SKM-1 treated with dmso at 0.1 percent for 144 hours (cell line): ENCODE measurements at regions not wholly inside any gene's neighbourhood (a gene's known extent, or its start where the extent isn't known, plus 50 kb on each side); places are given as distances from the start of the nearest gene placed in this dataset.

Source experiments
- DNase-seq: peaks from one replicate; lab custom pipeline; 2025; ENCODE audit not compliant: unreplicated experiment; lab: John Stamatoyannopoulos, UW

DNA sequence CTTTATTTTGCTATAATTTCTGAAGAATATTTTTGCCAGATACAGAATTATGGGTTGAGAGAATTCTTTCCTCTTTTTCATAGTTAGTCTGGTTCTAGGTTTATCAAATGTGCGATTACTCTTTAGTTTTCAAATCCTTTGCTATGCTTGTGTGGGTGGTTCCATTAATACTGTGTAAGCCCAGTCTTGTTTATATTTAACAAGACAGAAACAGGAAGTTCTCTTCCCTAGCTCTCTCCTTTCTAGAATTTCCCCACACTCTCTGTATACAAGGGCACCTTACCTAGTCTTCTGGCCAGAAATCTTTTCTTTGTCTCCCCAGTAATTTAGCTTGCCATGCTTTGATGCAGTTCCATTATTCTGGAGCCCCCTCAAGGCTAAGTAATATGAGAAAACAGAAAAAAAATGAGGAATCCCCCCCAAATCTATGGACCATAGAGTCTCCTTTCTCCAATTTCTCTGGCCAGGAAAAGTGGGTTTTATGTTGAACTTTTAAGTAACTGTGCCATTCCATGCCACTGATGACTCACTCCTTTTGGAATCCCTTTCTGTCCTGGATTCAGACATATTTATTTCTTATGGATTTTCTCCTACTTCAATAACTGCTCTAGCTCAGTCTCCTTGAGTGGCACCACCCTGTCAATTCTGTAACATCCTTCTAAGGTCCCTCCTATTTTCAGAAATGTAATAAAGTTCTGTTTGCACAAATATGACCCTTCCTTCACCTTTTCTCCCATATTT lies 1714.1 kb downstream of the EFNA5 start:
- DNase-seq: no peak

DNA sequence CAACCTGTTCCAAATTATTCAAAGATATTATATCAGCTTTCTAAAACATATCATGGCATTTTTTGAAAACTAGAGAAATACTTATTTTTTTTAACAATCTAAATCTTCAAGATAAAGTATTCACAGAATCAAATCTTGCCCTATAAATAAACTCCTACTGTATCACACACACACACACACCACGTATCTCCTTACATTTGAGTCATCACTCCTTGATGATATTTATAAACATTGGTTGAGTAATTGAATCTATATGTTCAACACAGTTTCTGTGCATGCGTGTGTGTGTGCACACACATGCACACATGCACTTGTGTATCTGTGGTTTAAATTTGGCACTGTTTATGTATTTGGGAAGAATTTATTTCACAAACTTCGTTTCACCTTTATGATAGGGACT lies 1716.4 kb downstream of the EFNA5 start:
- no peak for DNase-seq

DNA sequence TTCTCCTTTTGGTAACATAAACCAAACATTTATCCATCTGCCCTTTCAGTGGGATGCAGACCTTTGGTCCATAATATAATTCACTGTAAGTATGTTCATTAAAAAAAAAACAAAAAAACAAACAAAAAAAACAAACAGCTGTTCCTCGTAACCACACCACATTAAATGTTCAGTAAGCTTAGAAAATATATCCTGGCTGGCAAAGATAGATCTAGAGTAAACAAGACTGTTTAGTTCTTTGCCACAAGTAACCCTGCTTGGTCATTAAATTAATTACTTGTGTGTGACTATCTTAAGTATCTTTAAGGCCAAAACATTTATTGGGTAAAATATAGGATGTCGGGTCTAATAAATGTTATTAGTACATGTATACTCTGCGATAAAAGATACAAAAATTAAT lies 1717.1 kb downstream of the EFNA5 start:
- no peak for DNase-seq

DNA sequence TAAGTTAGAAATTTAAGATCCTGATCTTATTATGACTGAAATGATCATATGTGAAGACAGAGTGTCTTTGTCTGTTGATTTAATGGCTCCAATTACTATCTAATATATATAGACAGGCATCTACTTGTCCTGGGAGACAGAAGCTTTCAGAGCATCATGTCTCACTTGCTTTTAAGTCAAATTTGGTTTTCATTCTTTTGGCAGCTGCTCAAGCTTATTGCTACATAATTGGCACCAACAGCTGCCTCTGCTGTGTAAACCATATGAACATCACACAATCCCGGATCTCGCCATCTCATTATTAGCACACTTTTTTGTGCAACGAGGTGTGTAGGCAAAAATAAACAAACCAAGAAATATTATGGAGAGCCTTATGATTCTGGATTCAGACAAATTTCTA lies 1717.9 kb downstream of the EFNA5 start:
- no peak for DNase-seq

DNA sequence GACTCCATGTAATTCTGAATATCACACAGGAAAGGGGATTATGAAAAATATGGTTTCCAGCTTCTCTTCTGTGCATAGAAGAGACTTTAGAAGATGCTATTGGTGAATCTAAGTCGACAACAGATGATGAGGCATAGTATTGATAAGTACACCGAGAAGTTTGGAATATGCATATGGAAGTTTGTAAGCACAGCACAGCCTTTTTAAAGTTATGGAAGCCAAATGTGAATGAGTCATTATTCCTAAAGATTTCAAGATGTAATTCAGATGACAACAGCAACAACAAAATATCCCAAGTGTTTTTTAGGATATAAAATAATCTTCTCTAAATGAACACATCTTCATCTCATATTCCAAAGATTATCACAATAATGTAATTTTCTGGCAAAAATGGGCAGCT lies 1723.3 kb downstream of the EFNA5 start:
- DNase-seq: no peak

DNA sequence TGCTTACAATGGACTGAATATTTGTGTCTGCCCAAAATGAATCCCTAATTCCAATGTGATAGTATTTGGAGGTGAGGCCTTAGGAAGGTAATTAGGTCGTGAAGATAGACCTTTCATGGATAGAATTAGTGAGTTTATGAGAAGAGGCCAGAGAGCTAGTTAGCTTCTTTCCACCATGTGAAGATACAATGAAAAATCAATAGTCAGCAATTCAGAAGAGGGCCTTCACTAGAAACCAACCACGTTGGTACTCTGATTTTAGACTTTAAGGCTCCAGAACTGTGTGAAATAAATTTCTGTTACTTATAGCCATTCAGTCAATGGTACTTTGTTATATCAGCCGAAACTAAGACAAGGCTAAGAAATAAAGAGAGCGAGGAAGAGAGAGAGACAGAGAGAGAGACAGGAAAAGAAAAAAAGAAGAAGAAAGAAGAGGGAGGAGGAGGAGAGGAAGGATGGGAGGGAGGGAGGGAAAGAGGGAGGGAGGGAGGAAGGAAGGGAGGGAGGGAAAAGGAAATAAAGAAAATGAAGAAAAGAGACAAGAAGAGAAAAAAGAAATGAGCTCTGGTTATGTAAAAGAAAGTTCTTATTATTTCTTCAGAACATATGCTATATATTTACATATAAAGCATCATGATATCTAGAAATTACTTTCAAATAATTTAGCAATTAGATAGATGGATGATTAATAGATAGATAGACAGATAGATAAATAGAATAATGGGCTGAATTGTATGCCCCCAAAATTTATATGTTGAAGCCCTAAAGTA lies 1725.3 kb downstream of the EFNA5 start:
- no peak for DNase-seq

DNA sequence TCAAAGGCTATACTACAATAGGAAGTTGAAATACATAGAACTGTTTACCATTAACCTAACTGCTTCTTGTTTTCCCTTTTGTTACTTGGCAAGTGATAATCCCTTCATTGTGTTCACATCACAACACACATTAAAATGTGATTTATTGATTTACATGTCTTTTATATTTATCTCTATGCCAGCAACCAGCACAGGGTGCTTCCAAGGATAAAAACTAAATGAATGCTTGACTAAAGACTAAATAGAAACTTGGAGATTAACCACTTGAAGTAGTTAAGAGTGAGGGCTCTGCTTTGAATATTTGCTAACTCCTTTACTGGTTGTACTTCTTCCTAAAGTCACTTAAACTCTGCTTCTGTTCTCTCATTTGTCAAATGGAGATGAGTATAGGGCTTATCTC lies 1730.6 kb downstream of the EFNA5 start:
- no peak for DNase-seq

DNA sequence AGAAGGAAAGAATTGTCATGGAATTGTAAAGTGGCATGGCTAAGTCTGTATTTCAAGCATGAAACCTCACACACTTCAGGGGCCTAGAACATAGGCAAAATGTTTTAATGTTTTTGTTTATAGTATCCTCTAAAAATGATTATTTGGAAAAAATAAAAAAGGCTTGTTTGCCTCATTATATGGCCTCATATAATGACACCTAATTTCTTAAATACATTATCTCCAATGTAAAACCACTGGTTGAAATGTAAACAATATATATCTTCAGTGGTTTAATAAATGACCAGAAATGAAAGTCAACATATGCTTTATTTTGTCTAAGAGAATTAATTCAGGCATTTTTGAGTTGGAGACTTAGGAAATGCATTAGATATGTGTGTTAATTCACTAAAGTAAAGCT lies 1736.6 kb downstream of the EFNA5 start:
- DNase-seq: no peak

DNA sequence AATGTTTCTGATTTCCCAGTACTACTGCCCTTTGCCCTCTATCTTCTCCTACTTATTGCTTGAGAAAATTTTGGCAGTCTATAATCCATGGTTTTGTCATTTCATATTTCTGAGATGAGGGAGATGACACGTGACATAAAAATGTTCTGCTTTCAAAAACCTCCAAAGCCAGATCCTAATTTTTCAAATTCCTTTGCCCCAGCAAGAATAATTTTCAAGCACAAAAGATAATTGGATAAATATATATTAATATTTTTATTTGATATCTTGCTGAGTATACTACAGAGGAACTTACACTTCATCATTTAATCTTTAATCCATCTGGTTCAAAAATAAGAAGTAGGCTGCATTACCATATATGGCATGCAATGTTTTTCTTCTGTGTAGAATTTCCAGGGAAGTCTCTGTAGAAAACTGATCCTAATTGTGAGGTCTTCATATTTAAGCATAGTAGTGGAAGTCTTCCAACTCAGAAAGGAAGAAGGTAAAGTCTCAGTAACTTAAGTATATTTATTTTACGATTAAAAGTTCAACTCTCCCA lies 1738.8 kb downstream of the EFNA5 start:
- no peak for DNase-seq

DNA sequence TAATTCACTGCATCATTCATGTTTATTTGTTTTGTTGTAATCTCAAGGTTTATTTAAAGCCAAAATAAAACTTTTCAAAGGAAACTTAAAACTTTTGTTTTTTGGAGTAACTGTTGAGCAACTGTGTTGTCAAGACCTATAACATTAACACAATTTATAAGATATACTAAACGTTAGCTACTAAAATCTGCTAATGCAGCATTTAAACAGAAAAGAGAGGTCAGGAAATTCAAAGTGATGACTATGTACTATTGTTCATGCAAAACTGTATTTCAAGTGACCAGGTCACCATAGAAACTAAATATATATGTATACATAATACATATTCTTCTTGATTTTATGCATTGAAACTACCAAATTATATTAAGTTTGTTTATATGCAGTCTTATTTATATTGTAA lies 1740.9 kb downstream of the EFNA5 start:
- no peak for DNase-seq

DNA sequence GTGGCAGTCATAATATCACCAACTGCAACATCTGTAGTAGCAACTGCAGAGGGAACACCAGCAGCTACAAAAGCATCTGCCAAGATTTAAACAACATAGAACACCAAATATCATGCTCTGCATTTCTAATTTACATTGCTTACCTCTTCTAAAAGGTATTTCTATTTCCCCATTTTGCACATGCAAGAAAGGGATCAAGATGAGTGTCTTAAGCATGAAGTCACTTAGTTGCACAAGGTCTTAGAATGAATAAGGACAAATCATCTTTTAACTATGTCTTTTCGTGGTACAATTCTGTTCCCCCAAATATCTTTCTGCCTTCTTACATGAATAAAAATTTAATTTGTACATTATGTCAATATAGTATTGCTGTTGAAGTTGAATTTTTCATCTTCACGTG lies 1746.4 kb downstream of the EFNA5 start:
- DNase-seq: no peak

DNA sequence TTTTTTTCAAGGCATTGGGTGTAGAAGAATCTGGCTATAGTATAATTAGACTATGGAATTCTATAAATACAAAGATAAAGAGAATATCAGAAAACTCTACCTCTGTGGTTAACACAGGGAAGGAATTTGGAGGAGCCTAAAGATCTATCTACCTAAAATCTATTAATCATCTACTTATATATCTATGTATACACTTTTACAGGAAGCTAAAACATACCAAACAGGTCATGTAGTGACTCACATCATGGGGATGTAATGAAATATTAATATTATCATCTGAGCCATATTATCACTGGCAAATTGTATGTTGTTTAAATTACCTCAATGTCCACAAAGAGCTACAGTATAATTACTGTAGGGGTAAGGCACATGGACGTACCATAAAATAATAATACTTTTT lies 1748.2 kb downstream of the EFNA5 start:
- DNase-seq: no peak

DNA sequence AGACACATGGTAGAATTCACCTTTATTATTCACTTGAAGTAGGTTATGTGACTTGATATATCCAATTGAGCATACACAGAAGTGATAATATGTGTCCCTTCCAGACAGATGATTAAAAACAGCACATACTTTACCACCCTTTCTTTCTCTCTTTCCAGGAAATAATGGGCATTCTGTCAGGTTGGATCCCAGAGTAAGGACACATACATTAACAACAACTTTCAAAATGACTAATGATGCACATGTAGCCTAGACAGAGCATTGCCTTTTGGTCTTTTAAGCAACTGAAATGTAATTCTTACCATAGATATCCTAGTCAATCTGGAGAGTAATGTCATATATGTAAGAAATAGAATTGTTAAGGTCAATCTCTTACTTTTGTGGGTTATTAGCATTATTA lies 1748.7 kb downstream of the EFNA5 start:
- DNase-seq: no peak

DNA sequence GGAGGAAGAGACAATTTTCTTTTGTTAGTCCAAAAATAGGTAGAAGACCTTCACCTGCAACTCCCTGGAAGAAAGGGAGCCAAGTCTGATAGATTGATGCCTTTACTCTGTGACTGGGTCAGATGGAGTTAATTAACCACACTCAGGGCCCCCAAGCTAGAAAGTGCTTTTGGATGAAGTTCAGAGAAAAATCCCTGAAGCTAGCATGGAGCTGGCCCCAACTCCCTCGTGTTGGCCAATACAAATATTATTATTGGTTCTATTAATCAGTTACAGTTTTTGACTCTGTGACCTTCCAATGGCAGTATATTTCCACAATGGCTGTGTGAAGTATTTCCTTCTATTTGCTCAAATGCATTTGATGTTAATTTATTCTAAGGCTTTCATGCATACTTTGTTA lies 1753.5 kb downstream of the EFNA5 start:
- no peak for DNase-seq

DNA sequence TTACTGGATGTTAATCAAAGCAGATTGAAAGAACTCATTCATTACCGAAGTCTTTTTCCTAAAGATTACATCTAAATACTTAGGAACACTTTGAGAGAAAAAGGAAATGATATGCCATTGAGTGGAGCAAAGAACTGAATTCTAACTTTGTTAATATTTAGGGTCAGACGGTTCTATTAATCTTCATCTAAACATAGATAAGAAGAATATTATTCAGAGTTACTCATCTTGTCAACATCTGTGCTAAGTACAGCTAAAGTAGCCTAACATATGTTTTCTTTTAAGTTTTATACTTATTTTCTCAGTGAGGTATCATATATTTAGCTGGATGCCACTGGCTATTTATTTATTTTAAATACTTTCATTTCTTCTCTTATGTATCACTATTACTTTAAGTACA lies 1763.7 kb downstream of the EFNA5 start:
- no peak for DNase-seq

DNA sequence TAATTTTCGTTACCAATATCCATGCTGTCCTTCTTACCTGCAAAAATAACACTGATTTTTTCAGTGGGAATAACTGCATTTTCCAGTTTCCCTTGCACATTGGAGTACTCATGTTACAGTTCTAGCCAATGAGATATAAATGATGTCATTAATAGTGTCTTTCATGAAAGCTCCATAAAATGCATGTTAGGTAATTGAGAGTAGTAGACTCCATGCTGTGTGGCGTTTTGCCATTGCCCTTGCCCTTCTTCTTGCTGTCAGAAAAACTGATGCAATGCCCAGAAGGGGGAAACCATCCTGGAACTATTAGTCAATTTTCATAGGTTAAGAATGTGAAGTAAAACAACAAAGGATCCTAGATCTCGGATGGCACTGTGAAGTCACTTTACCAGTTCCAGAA lies 1765.3 kb downstream of the EFNA5 start:
- no peak for DNase-seq

DNA sequence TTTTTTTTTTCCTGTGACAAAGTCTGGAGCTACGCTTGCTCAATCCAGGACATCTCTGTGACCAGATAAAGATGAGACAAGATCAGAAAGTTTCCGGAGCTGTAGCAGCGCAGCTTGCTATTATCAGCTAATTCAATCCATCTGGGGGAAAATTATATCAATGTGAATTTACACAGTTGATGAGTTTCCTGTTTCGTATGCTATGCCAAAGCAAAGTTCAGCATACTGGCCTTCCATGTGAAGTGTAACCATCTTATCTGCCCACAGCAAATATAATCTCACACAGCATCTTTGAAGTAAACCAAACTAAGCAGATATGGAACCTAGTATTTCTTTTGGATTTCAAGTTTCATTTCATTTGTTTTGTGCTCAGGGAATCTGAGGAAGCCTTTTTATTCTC lies 1767.7 kb downstream of the EFNA5 start:
- no peak for DNase-seq

DNA sequence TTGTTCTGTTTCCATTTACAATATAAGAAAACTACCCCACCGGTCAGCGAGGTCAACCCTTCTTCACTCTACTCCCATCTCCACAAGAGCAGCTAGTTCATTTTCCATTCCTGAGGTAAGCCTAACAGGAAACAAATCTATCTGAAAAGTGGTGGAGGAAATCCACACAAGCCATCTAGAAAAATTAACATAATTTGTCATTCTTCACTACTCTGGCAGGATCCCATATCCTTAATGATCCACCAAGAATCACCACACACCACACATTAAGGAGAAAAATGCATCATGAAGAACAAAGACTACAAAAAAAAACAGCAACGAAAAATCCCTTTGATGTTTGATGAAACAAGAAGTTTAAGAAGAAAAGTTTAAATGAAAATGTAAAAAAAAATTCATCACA lies 1771.0 kb downstream of the EFNA5 start:
- DNase-seq: no peak

DNA sequence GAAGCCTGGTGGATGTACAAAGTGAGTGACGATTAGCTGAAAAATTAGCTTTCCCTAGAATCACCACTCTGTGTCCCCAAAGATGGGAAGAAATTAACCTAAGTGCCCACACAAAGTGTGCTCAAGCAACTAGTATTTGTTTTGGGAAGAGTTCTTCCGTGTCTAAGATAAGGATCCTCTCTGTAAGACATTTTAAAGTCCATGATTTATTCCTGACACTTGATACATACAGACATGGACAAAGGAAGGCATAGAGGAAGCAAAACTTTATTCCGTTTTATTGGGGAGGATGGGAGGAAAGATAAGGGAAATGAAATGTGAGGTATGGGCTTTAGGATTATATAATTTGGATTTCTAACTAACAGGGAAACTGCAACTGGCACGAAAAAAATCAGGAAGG lies 1772.6 kb downstream of the EFNA5 start:
- no peak for DNase-seq

DNA sequence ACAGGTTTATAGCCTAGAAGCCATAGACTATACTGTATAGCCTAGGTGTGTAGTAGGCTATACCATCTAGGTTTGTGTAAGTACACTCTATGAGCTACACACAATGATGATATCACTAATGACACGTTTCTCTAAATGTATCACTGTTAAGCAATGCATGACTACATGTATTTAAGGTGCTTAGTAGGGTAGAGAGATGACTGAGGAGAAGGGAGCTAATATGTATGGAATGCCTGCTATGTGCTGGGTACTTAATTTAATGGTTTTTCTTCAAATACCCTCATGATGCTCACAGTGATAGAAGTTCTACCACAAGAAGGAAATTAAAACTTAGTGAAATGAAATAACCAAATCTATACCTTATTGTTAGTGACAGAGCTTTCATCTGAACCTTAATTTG lies 1785.5 kb downstream of the EFNA5 start:
- DNase-seq: no peak

DNA sequence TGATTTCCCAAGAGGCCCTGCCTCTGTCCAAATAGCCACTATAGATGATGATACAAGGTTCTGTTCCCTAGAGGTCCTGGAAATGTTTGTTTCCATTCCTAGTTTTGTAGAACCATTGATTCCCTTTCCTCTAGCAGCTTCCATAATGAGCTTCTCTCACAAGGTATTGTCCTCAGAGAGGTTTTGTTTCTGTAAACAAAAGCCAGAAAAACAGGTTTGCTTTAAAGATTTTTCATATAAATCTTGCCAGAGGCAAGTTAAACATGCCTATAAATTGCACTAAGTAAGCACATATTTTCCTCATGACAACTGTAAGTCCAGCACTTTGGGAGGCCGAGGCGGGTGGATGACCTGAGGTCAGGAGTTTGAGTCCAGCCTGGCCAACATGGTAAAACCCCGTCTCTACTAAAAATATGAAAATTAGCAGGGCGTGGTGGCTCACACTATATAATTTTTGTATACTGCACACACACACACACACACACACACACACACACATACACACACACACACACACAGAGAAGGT lies 1787.7 kb downstream of the EFNA5 start:
- no peak for DNase-seq

DNA sequence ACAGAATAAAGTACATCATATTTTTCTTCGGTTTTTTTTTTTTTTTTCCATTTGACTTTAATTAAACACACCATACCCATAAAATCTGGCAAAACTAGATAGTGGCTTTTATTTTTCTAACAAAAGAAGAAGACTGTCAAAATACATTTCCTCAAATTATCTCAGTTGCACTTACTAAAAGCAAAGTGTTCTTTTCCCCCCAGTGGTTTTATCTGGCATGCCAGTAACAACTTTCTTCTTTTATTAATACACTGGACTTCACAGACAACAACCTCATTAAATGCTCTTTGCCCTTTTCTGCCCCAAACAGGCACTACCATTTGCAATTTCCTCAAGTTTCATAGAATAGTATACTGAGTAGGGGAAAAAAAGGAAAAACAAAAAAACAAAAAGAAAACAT lies 1792.3 kb downstream of the EFNA5 start:
- DNase-seq: no peak
